Kasumi-1 (cell line): ENCODE measurements at regions not wholly inside any gene's neighbourhood (a gene's known extent, or its start where the extent isn't known, plus 50 kb on each side); places are given as distances from the start of the nearest gene placed in this dataset.
"Not testable (repeated sequence)": the region's sequence is repeated elsewhere in the genome, so short reads cannot be mapped to it uniquely, and the experiment has no call there.

Experiments
- DNase-seq, 2 experiments: peaks; one replicate each; lab custom pipeline; 2025; lab: John Stamatoyannopoulos, UW

DNA sequence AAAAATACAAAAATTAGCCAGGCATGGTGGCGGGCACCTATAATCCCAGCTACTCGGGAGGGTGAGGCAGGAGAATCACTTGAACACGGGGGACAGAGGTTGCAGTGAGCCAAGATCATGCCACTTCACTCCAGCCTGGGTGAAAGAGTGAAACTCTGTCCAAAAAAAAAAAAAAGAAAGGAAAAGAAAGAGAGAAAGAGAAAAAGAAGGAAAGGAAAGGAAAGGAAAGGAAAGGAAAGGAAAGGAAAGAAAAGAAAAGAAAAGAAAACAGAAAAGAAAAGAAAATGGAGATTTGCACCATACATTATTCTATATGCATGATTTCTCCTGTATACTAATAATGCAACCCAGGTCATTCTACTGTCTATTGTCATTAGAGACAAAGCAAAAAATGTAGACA is 421.5 kb downstream of the PCDH19 start:
- DNase-seq = not testable (repeated sequence)

DNA sequence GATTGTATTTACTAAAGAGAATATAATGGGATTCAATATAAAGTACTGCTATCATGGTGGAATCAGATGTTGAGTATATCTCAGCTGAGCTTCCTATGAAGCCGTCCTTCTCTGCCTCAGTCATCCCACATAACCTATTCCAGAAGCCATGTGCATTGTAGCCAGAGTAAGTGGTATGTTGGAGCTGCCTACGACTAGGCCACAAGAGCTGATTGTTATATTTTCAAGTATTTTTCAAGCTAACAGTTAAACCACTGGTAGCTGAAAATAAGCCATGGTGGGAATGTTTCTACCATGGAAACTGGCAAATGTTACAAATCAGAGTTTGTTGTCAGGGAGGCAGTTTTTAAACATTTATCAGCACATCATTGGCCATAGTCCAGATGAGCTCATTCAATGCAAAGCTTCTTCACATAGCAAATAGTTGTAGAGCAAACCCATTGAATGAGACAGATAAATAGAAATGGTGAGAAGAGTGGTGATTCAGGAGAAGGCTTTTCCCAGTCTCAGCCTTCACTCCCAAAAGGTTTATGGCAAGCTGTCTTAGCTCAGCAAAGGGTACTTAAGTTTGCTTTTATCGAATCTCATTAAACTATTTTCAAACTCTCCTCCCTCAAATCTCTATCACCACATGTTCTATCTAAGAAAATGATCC is 436.4 kb downstream of the PCDH19 start:
- no peak for DNase-seq

DNA sequence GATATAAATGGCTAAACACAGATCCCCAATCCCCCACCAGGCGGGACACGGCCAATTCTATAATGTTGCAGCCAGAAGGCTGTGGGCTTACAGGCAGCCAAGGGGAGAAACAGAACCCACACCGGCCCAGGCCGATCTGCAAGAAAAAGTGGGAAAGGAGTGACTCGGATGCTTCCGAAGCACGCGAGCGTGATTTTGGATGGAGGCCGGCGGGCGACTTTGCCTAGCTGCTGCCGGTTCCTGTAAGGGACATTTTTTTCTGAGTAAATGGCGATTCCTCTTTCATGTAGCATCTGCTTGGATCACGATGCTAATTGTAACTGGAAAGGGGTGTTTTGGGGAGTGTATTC is 470.2 kb downstream of the PCDH19 start:
- no peak for DNase-seq

DNA sequence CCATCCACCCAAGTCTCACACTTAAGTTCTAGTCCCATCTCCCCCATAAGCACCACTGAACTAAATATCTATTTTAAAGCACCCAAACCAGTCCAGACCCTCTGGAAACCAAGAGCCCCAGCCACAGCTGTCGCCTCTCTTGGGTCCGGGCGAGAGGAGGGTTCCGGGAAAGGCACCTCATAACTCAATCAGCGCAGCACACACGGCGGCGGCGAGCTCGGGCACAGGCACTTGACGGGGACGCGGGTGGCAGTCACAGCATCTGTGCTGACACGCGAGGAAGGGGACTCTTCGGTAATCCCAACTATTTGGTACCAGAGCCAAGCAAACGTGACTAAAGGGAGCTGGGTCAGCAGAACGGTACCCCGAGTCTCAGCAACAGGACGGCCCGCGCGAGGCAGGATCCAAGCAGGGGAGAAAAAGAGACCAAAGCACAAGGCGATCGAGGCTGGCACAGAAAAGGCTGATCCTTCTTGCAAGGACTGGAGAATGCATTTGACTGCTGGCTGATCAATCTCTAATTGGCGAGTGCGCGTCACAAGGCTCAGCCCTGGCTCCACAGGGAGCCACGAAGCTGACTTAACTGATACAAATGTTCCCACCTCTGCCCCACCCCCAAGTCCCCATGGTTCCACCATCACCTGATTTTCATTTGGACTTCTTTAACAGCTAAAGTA is 470.7 kb downstream of the PCDH19 start:
- DNase-seq = not testable (repeated sequence)

DNA sequence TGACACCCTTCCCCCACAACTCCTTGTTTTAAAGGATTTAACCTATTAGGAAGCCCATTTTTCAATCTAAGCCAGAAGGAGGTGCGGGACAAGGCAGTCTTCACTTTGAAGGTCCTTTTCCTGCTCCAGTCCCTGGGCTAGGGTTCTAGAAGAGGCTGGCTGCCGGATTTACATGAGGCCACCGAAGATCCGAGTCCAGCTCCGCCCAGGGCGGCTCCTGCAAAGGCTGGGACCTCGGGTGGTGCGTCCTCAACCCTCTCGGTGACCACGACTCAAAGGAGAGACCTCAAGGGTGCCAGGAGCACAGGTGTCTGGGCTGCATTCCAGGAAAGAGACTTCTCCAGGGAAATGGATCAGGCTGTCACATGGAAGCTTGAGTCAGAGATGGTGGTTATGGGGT is 471.6 kb downstream of the PCDH19 start:
- DNase-seq = no peak

DNA sequence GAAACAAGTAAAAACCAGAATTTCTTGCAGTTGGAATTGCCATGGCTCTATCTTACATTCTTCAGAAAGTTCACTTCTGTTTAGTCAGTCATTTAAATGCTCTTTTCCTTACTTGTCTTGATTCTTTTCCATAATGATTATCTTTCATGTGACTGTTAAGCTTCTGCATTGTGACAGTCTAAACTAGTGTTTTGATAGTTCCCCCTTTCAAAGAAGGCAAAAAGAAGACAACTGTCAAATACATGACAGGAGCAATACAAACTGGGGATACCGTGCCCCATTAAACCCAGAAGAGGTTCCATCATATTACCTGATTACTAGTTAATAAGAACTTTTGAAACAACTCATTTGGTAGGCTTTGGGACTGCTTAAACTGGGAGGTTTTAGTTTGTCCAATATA is 476.2 kb downstream of the PCDH19 start:
- no peak for DNase-seq

DNA sequence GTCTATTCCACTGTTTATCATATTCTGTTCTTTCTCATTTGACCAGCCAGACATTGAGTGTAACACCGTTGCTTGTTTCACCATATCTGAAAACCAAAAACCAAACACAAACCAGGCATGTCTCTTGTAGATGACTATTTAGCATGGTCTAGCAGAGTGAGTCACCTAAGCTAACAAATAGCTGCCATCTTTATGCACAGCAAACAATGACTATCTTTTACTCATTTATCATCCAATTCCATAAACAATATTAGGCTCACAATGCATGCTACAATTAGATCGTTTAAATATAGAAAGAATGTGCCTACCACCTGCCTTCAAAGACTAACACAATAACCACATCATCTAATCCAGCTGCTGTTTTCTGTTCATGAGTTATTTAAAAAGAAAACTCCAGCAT is 495.4 kb downstream of the PCDH19 start:
- DNase-seq = no peak

DNA sequence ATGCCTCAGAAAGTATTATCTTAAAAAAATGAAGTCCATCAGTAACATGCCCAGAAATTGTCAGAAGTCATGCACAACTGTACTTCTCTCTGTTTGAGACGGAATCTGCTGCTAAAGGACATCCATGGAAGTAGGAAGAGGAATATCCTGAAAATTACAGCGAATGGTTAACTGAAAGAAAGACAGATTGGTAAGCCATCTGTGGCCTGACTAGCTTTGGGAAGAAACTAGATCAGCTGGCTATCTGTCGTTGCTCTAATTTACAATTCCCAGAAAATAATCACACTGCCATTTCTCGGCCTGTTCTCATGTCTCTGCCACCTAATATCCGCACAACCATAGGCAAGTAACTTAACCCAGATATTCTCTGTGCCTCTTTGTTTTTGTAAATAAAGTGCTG is 496.5 kb downstream of the PCDH19 start:
- DNase-seq = no peak

DNA sequence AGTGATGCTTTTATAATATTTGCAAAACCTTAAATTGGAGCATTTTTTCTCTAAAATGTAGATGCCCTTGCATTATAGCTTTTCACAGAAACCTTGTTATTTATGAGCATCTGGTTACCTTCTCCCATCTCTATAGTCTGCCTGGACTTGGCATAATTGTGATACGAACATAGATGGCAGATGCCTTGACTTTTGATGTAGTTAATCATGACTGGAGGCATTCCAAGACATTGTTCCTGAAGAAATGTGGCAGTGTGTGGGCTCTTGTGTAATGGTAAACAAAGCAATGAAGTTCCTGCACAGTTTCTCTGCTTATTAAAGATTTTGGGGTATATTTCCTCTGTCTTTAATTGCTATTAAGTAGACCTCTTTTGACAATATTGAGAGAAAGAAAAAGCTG is 500.1 kb downstream of the PCDH19 start:
- DNase-seq = no peak

DNA sequence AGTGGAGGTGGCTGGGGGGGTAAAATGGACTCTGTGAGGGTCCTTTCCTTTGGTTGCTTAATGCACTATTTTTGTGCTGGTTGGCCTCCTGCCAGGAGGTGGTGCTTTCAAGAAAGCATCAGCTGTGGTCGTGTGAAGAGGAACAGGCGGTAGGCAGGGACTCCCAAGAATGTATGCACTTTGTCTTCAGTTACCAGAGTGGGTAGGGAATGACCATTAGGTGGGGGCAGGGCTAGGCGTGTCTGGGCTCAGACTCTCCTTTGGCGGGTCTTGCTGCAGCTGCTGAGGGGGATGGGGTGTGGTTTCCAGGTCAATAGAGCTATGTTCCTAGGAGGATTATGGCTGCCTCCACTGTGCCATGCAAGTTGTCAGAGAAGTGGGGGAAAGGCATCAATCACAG is 509.0 kb downstream of the PCDH19 start:
- no peak for DNase-seq

DNA sequence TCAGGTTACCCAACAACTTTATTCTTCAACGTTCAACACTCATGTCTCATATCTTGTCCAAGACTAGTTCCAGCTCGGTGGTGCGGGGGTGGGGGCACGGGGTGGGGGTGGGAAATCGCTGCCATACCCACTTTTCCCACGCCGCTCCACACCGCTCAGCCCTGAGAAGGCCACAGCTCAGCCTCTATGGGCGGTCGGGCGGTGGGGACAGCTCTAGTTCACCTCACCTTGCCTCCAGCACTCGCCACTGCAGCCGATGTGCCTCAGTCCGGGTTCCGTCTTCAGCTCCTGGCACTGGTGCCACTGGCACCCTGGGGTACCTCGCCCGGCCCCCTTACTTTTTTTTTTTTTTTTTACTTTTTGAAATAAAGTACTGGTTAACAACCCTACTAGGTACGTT is 522.2 kb downstream of the PCDH19 start:
- DNase-seq = no peak

DNA sequence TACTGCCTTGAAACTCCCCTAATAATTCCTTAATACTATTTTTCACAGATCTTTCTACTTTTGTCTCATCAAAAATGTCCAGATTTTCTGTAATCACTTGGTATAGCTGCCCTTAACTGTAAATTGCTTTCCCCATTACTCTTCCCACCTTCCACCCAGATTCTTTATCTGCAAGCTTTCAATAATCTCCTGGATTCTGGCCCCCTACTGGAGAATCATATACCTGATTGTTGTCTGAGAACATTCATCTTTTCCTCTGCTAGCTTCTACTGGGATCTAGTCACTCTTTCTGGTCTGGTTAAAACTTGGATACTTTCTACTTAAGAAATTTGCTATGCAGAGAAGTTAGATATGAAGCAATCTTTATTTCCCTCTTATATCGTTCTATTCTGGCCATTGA is 552.6 kb downstream of the PCDH19 start:
- DNase-seq = peak; percentile 2 to 3

DNA sequence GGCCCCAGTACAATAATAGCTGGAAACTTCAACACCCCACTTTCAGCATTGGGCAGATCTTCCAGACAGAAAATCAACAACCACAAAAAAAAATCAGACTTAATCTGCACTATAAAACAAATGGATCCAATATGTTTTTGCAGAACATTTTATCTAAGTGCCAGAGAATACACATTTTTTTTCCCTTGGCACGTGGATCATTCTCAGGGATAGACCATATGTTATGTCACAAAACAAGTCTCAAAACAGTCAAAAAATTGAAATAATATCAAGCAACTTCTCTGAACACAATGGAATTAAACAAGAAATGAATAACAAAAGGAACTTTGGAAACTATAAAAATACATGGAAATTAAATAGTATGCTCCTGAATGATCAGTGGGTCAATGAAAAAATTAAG is 576.3 kb downstream of the PCDH19 start:
- DNase-seq = no peak

DNA sequence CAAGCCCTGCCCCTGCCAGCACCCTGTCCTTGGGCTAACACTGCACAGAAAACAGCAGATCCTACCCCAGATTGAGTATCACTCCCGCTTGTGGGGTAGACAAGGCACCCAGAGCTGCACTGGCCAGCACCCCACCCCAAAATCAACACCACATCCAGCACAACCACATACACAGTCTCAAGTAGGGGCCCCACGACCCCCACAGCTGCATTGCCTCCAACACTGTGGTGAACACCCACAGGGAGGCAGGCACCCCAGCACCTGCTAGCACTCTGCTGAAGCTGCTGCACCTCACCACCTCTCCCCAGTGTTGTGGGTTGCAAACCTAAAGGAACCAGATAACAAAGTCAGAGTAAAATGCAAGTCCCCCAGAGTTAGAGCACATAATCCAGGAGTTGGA is 589.9 kb downstream of the PCDH19 start:
- no peak for DNase-seq

DNA sequence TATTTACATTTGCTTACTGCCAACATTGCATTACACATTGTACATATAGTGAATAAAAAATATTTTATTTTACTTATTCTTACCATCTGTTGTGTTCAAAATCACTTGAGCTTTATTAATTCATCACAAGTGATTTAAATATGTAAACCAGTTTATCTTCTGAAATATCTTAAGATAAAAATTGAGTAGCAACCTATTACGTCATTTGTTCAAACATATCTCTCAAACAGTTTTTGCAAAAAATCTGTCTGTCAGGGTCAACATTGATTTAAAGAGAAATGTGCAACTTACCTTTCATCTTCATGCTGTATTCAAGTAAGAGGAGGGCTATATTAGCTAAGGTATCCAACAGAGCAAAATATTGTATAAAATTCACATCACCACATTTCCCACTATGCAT is 610.1 kb downstream of the PCDH19 start:
- DNase-seq = no peak

DNA sequence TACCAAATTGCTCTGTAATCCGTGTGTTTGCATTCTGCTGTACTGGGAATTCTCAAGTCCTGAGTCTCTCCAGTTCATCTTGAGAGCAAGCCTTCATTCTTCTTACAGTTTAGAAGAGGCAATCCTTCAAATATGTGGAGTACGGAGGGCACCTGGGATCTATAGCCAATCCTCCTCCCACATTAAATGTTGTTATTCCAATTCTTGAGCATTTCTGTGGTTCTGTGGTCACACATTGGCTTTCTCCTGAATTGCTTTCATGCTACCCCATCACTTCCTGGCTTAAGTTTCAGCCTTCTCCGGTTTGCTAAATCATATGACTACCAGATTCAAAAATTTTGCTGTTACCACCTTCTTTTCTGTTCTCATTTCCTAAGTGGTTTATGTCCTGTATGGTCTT is 611.1 kb downstream of the PCDH19 start:
- no peak for DNase-seq

DNA sequence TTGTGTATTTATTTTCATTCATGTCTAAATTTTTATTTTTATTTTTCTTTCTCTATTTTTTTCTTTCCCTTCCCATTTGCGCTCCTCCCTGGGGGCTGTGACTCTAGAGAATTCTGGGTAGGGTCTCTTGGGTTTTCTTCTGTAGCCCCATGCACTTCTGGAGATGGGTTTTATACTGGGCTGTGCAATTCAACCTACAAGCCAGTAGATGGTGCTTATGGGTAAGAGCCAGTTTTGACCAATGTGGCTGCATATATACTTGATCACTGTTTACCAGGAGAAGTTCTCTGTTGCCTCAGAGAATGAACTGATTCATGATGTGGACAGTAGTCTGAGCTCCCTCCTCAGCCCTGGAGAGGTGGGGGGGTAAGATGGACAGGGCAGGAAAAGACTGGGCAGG is 614.6 kb downstream of the PCDH19 start:
- DNase-seq = peak in 1 of 2 experiments; percentile 0

DNA sequence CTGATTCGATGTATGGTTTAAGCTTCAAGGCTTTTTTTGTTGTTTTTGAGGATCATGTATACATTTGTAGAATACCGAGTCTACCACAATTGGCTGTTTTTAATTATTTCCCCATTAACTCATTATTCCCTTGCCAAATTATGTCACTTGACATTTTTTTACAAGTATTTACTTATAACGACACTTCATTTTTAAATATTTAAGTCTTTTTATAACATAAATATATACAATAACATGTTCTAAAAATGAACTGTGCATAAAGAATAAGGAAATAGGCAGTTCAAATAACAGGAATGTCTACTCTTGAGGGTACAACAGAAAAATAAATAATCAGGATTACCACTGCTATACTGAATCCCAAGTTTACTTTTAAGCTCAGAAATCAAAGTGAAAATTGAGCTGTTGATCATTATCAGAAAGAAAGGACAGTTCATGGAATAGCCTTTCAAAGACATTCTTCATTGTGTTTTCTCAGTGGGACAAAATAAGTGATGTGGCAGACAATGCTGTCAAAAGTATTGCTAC is 627.5 kb downstream of the PCDH19 start:
- DNase-seq = no peak

DNA sequence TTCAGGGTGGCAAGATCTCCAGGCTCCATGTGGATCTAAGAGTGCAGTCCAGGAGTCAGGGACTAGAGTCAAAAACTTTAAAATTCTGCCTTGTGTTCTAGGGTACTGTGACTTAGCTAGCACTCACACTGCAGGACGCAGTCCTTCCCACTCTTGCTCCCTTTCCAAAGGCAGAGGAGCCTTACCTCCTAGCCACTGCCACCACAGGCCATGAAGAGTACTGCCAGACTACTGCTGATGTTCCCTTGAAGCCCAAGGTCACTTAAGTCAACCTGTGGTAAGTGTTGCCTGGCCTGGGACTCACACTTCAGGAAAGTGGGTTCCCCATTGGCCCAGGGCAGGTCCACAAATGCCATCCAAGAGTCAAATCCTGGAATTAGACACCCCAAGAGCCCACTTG is 632.2 kb downstream of the PCDH19 start:
- no peak for DNase-seq

DNA sequence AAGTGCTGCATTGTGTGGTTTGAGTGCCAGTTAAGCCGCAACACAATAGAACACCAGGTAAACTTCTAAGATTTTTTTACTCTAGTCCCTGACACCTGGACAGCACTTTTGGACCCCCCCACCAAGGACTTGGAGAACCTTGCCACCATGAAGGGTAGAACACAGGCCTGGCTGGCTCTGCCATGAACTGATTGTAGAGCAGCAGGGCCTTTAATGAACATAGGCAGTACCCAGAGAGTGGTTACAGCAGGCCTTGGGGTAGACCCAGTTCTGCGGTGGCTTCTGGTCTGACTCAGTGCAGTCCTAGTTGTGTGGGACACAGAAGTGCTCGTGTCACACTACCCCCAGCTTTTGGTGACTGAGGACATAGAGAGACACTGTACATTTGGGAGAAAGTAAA is 648.3 kb downstream of the PCDH19 start:
- no peak for DNase-seq

DNA sequence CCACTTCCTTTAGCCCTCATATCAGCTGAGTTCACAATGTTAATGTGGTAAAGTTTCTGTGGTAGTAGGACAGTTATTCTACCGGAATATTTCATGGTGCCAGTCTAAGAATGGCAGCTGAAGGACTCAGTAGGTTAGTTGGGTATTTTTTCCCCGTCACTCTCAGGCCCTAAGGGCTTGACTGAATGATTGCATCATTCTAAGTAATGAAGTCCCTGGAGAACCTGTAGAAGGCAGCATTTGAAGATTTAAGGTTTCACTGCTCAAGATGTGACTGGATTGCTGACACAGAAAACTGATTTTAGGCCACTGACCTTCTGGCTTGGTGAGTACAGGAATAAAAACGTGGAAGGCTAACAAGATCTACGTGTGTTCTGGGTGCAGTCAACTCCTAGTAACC is 657.3 kb downstream of the PCDH19 start:
- DNase-seq = no peak

DNA sequence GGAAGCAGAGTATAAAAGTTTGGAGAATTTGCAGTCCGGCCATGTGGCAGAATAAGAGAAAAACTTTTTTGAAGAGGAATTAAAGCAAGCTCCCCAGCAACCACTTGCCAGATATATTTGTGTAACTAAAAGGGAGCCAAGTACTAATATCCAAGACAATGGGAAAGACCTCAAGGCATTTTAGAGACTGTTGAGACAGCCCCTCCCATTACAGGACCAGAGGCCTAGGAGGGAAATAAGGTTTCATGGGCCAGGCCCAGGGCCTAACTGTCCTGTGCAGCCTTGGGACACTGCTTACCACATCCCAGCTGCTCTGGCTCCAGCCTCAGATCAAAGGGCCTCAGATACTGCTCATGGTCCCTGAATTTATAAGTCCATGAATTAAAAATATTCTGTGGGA is 659.4 kb downstream of the PCDH19 start:
- DNase-seq = no peak

DNA sequence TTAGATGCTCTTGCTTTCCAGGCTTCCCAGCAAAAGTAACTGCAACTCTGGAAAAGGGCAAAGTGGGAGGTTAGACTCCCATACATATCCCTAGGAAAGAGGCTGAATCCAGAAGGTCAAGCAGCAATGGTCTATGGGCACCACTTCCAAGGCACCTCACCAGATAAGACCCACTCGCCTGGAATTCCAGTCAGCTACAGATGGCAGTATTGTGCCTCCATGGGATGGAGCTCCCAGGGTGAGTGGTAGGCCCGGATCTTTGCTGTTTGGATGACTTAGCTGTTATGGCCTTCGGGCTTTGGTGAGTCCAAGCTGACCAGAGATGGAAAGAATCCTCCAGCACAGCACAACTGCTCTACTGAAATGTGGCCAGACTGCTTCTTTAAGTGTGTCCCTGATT is 688.0 kb downstream of the PCDH19 start:
- DNase-seq = no peak

DNA sequence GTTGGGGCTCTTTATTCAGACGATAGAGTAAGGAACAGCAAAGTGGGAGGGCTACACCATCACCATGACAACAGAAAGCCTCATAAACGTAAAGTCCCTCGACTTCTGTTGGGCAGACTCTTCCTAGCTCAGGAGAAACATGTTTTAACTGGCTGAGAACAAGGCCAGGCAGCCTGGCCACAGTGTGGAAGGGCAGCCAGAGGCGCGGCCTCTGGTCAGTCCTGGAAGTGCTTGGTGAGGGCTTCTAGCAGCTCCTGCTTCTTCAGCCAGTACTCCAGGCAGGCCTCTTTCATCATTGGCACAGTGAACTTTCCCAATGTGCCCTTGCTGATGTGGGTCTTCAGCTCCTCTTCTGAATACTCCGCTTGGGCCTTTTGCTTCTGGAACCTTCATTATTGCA is 690.9 kb downstream of the PCDH19 start:
- DNase-seq = no peak
